GM12873 (cell line): ENCODE measurements at regions not wholly inside any gene's neighbourhood (a gene's known extent, or its start where the extent isn't known, plus 50 kb on each side); places are given as distances from the start of the nearest gene placed in this dataset.

Experiments
- CTCF ChIP-seq: IDR thresholded peaks from 2 replicates; pipeline ENCODE4 v1.5.1; 2012; ENCODE audit warnings: low read depth, mild to moderate bottlenecking, moderate library complexity, low read length, control low read depth; ENCODE audit not compliant: insufficient read depth; ENCODE audit errors: missing control alignments

- no peak for TF ChIP-seq CTCF
These were observed 239.9 kb upstream of the SLC10A2 start for GRCh38 chr13:103306163-103306562.

- no peak for TF ChIP-seq CTCF
These were observed 236.9 kb upstream of the SLC10A2 start for GRCh38 chr13:103303078-103303651.

GRCh38 chr13:103302676-103303075 is 236.5 kb upstream of the SLC10A2 start:
- no peak for TF ChIP-seq CTCF

- no peak for TF ChIP-seq CTCF
These were observed 232.9 kb upstream of the SLC10A2 start for GRCh38 chr13:103299079-103299478.

GRCh38 chr13:103297083-103297482 is 230.9 kb upstream of the SLC10A2 start:
- no peak for TF ChIP-seq CTCF

GRCh38 chr13:103291798-103292572 is 225.8 kb upstream of the SLC10A2 start:
- no peak for TF ChIP-seq CTCF

- TF ChIP-seq CTCF, result no peak
These were observed 225.0 kb upstream of the SLC10A2 start for GRCh38 chr13:103291226-103291625.
